Thyroid gland (tissue), 4 donors: ENCODE measurements at regions not wholly inside any gene's neighbourhood (a gene's known extent, or its start where the extent isn't known, plus 50 kb on each side); places are given as distances from the start of the nearest gene placed in this dataset.
"Not testable (repeated sequence)": the region's sequence is repeated elsewhere in the genome, so short reads cannot be mapped to it uniquely, and the experiment has no call there.

ENCODE experiments used
- DNase-seq, 2 donors: peaks; one replicate each; pipeline ENCODE4 v3.0.0-alpha.2; 2019
- H3K27ac ChIP-seq, 3 donors: fragments of 200-600 bp; sonication (generic); 1 replicate in 2 of 3; 2 replicates in 1 of 3; pipeline ENCODE4 v1.5.1; 2016 to 2019; ENCODE audit warnings: mild to moderate bottlenecking in 1 of 3, moderate library complexity in 1 of 3
- H3K27me3 ChIP-seq: fragments of 200-600 bp; sonication (generic); one replicate; pipeline ENCODE4 v1.5.1; 2019
- H3K36me3 ChIP-seq, 2 donors: fragments of 200-600 bp; sonication (generic); one replicate each; pipeline ENCODE4 v1.5.1; 2016 to 2019
- H3K4me1 ChIP-seq, 2 donors: fragments of 200-600 bp; sonication (generic); one replicate each; pipeline ENCODE4 v1.5.1; 2017 to 2019
- H3K4me3 ChIP-seq, 3 donors: fragments of 200-600 bp; sonication (generic); replicated peaks in 1 of 3; 1 replicate in 2 of 3; 2 replicates in 1 of 3; pipeline ENCODE4 v1.5.1; 2016; ENCODE audit warnings: mild to moderate bottlenecking in 1 of 3
- H3K9me3 ChIP-seq: fragments of 200-600 bp; sonication (generic); one replicate; pipeline ENCODE4 v1.5.1; 2017
- POLR2A ChIP-seq, 2 donors: fragments of 450-650 bp; IDR thresholded peaks; one replicate each; pipeline ENCODE4 v1.6.1; 2017; ENCODE audit warnings: antibody characterized with exemption in 2 of 2, mild to moderate bottlenecking in 2 of 2, moderate library complexity in 1 of 2
- WGBS, 2 donors: methylation state at CpG; one replicate each; pipeline ENCODE4 v1.1.5; 2017; 5-methylcytosine and 5-hydroxymethylcytosine counted together
- intact Hi-C: fragments of 100-400 bp; cut with DNase I; formaldehyde crosslinking; loops from one replicate; pipeline ENCODE4 v1.15.1; 2023
- TF ChIP-seq, protein P1 (sequence below), 6 experiments: fragments of 200-600 bp in 3 of 6; fragments of 450-650 bp in 3 of 6; sonication (generic) in 3 of 6; IDR thresholded peaks; one replicate each; pipeline ENCODE4 v1.5.1; 2016 to 2019; ENCODE audit warnings: antibody characterized with exemption in 6 of 6, mild to moderate bottlenecking in 2 of 6, inconsistent platforms in 1 of 6, moderate library complexity in 1 of 6

DNA sequence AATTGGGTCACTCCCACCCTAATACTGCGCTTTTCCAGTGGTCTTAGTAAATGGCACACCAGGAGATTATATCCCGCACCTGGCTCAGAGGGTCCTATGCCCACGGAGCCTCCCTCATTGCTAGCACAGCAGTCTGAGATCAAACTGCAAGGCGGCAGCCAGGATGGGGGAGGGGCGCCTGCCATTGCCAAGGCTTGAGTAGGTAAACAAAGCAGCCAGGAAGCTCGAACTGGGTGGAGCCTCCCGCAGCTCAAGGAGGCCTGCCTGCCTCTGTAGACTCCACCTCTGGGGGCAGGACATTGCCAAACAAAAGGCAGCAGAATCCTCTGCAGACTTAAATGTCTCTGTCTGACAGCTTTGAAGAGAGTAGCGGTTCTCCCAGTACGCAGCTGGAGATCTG is 52.4 kb upstream of the PMPCB start:
- 80 to 86% methylated on average over 7 to 9 of the region's 9 CpGs for WGBS, 2 donors
- H3K36me3 ChIP-seq, H3K27ac ChIP-seq, H3K9me3 ChIP-seq, H3K27me3 ChIP-seq, intact Hi-C loops, DNase-seq, H3K4me3 ChIP-seq, H3K4me1 ChIP-seq: not testable (repeated sequence)

DNA sequence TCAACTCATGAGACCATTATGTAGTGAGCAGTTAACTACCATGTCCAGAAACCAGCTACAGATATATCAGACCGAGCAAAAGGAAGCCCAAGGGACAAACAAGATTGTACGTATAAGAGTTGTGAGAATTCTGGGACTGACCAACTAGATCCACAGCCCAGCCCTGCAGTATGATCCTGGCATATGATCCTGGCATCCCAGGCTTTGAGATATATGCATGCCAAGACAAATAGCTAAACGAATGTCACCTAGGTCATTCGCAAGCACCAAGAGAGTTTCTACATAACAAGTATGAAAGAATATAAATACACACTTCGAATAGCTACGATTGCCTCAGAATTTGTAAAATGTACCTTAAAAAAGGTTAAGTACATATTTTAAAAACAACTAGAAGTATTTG is 56.4 kb upstream of the PMPCB start:
- H3K9me3 ChIP-seq: no peaks in the 10 kb centered on the region
- DNase-seq: no peak

DNA sequence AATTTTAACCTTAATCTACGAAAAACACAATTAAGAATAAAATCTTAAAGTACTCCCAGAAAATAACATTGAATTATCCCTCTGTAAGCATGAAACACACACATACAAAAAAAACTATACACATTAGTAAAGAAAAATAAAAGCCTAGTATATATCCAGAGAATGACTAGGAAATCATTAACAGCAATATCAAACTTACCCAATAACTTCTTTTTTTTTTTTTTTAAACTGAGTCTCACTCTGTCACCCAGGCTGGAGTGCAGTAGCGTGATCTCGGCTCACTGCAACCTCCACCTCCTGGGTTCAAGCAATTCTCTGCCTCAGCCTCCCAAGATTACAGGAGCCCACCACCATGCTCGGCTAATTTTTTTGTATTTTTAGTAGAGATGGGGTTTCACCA is 61.4 kb upstream of the PMPCB start:
- H3K4me1 ChIP-seq: not testable (repeated sequence)
- 92 to 93% methylated on average over 4 of the region's 4 CpGs for WGBS, 2 donors

More for the DNA sequence above, 56.4 kb upstream of the PMPCB start:
- intact Hi-C loops: no loop called here
- WGBS, 2 donors: 73% methylated on average over 6 of the region's 6 CpGs
- Histone ChIP-seq H3K4me1 (no peaks in the 10 kb centered on the region), H3K4me3 (no peak overlapping the region), H3K27ac (no peak overlapping the region), H3K27me3 (no peaks in the 10 kb centered on the region), H3K36me3 (no peaks in the 10 kb centered on the region)
- no peak for TF ChIP-seq POLR2A (IDR thresholded peaks at IDR 0.05)
- TF ChIP-seq, protein P1, sequence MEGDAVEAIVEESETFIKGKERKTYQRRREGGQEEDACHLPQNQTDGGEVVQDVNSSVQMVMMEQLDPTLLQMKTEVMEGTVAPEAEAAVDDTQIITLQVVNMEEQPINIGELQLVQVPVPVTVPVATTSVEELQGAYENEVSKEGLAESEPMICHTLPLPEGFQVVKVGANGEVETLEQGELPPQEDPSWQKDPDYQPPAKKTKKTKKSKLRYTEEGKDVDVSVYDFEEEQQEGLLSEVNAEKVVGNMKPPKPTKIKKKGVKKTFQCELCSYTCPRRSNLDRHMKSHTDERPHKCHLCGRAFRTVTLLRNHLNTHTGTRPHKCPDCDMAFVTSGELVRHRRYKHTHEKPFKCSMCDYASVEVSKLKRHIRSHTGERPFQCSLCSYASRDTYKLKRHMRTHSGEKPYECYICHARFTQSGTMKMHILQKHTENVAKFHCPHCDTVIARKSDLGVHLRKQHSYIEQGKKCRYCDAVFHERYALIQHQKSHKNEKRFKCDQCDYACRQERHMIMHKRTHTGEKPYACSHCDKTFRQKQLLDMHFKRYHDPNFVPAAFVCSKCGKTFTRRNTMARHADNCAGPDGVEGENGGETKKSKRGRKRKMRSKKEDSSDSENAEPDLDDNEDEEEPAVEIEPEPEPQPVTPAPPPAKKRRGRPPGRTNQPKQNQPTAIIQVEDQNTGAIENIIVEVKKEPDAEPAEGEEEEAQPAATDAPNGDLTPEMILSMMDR (IDR thresholded peaks at IDR 0.05): no peak

DNA sequence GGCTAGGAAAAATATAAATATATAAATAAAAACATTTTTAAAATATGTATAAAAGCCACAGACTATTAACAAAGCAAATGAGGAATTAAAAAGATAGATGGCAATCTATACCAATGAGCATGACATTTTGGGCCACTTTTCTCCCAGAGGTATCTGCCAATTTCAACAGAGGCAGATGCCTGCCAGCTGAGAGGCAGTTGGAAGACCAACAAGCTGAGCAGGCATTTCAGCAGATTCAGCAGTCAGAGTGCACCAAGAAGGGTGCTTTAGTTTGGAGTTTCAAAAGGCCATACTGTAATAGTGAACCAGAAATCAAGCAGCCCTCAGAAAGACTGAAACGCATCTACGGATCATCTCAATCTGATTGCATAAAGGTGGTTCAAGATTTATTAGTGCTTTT is 62.4 kb upstream of the PMPCB start:
- H3K4me3 ChIP-seq: not testable (repeated sequence)
- peak in 1 of 2 donors; percentile 2 for DNase-seq
- 95 to 96% methylated on average over 2 of the region's 2 CpGs for WGBS, 2 donors

More for the DNA sequence above, 61.4 kb upstream of the PMPCB start:
- H3K9me3 ChIP-seq, H3K4me3 ChIP-seq, DNase-seq, H3K36me3 ChIP-seq, H3K27ac ChIP-seq, intact Hi-C loops, H3K27me3 ChIP-seq: not testable (repeated sequence)

DNA sequence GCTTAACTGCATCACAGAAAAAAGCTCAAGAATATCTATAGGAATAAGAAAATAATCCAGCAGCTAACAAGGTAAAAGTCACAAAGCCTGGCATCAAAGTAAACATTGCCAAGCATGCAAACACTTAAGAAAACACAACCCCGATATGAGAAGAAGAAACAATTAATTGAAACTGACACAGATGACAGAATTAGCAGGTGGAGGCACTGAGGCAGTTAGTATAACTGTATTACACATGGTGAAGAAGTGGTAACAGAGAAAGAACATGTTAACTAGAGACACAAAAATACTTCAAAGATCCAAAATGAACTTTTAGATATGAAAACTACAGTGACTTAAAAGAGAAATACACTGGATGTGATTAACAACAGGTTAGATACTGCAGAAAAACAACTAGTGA is 69.4 kb upstream of the PMPCB start:
- H3K9me3 ChIP-seq, H3K27ac ChIP-seq, H3K36me3 ChIP-seq, H3K4me1 ChIP-seq, intact Hi-C loops, H3K4me3 ChIP-seq, DNase-seq, H3K27me3 ChIP-seq: not testable (repeated sequence)
- 21 to 64% methylated on average over 1 of the region's 1 CpG for WGBS, 2 donors

More for the DNA sequence above, 62.4 kb upstream of the PMPCB start:
- intact Hi-C loops, H3K9me3 ChIP-seq, H3K36me3 ChIP-seq, H3K27me3 ChIP-seq, H3K4me1 ChIP-seq, H3K27ac ChIP-seq: not testable (repeated sequence)

DNA sequence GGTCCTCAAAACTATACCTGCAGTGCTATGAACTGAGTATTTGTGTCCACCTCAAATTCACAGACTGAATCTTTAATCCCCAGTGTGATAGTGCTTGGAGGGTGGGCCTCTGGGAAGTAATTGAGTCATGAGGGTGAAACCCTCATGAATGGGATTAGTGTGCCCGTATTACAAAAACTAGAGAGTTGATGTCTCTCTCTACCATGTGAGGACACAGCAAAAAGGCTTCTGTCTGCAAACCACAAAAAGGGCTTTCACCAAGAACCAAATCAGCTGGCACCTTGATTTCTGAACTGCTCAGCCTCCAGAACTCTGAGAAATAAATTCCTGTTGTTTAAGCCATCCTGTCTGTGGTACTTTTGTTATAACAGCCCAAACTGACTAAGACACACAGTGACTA is 71.4 kb upstream of the PMPCB start:
- H3K9me3 ChIP-seq, H3K36me3 ChIP-seq, H3K27me3 ChIP-seq, intact Hi-C loops, H3K4me1 ChIP-seq, H3K27ac ChIP-seq, DNase-seq, H3K4me3 ChIP-seq: not testable (repeated sequence)
- WGBS, 2 donors: 92 to 100% methylated on average over 1 of the region's 1 CpG

DNA sequence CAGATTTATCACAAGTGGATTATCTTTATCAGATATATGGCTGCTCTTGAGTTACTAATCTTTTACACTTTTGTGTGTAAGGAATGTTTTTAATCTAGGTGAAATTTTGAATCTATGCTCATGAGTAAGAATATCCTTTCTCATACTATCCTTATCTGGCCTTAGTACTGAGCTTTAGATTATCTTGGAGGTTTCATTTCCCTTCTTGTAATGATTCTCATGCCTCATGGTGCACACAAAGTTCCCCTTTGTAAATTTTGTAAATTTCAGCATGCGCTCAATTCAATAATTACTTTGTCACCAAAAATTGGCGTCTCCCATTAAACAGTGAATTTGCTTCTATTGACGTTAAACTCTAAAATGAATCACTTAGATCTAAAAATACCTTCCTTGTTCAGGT is 74.2 kb upstream of the NAPEPLD start:
- 90% methylated on average over 3 of the region's 3 CpGs for WGBS, 2 donors
- DNase-seq, H3K36me3 ChIP-seq, H3K27ac ChIP-seq, intact Hi-C loops, H3K4me3 ChIP-seq, H3K27me3 ChIP-seq, H3K9me3 ChIP-seq, H3K4me1 ChIP-seq: not testable (repeated sequence)

DNA sequence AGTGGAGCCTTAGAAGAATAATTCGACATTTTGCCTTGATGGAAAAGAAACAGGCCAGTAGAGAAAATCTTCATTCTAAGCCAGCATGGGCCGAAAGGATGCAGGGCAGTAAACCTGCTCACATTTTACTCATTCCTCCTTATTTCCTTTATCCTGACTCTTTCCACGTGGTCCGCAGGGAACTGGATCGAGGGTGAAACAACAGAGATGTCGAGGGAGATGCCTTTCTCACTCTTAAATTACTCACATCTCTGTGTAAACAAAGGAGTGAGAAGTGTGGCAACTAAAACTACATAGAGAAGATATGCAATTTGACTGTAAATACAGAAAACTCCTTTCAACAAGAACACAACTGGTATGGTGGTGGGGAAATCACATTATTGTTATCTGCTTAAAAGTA is 62.1 kb upstream of the NAPEPLD start:
- H3K27ac ChIP-seq, intact Hi-C loops, H3K4me1 ChIP-seq, H3K4me3 ChIP-seq, H3K27me3 ChIP-seq, H3K36me3 ChIP-seq, DNase-seq, H3K9me3 ChIP-seq: not testable (repeated sequence)
- 45 to 54% methylated on average over 6 of the region's 6 CpGs for WGBS, 2 donors

DNA sequence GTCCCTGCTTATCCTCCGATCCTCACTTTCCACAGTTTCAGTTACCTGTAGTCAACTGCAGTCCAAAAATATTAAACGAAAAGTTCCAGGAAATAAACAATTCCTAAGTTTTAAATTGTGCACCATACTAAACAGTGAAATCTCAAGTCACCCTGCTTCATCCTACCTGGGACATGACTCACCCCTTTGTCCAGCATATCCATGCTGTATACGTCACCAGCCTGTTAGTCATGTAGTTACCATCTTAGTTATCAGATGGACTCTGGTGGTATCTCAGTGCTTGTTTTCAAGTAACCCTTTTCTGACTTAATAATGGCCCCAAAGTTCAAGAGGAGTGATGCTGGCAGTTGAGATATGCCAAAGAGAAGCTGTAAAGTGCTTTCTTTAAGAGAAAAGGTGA is 50.3 kb upstream of the NAPEPLD start:
- H3K4me1 ChIP-seq, H3K27me3 ChIP-seq, H3K9me3 ChIP-seq, intact Hi-C loops, H3K27ac ChIP-seq, H3K36me3 ChIP-seq, DNase-seq, H3K4me3 ChIP-seq: not testable (repeated sequence)
- 91 to 96% methylated on average over 3 of the region's 3 CpGs for WGBS, 2 donors
